Right lobe of liver (tissue), 4 donors: ENCODE measurements at regions not wholly inside any gene's neighbourhood (a gene's known extent, or its start where the extent isn't known, plus 50 kb on each side); places are given as distances from the start of the nearest gene placed in this dataset.

Source experiments
- POLR2A ChIP-seq: fragments of 450-650 bp; IDR thresholded peaks from one replicate; pipeline ENCODE4 v1.6.1; 2017; ENCODE audit warnings: antibody characterized with exemption, mild to moderate bottlenecking
- TF ChIP-seq, protein P1 (sequence below), 4 donors: fragments of 200-600 bp in 3 of 4; fragments of 450-650 bp in 1 of 4; IDR thresholded peaks; one replicate each; pipeline versions ENCODE4 v1.5.1 to v1.8.0; 2016 to 2022; ENCODE audit warnings: antibody characterized with exemption in 4 of 4, mild to moderate bottlenecking in 2 of 4
- donor health status: DM: no; HTN: no; CAD: no.
- donor health status: DM: no; HTN: no; CAD: no.
- donor health status: DM: no; HTN: yes; CAD: no.

DNA sequence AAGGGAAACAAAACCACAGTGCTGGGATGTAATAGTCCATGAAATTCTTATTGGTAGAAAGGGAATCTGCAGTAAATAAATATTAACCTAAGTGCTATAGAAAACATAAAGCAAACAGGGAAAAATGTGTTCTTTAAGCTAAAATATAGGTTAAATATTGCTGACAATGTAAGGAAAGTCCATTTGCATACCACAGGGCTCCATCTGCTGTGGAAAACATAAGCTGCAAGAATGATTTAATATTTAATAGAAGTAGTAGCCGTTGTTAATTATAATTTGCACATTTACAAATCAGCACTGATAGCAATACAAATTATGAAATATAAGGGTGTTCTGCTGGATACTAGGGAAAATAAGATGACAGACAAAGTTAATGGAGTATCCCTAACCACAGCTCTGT, 444.9 kb upstream of the PKN2 start:
- TF ChIP-seq, protein P1, sequence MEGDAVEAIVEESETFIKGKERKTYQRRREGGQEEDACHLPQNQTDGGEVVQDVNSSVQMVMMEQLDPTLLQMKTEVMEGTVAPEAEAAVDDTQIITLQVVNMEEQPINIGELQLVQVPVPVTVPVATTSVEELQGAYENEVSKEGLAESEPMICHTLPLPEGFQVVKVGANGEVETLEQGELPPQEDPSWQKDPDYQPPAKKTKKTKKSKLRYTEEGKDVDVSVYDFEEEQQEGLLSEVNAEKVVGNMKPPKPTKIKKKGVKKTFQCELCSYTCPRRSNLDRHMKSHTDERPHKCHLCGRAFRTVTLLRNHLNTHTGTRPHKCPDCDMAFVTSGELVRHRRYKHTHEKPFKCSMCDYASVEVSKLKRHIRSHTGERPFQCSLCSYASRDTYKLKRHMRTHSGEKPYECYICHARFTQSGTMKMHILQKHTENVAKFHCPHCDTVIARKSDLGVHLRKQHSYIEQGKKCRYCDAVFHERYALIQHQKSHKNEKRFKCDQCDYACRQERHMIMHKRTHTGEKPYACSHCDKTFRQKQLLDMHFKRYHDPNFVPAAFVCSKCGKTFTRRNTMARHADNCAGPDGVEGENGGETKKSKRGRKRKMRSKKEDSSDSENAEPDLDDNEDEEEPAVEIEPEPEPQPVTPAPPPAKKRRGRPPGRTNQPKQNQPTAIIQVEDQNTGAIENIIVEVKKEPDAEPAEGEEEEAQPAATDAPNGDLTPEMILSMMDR (IDR thresholded peaks at IDR 0.05), result no peak
- no peak for TF ChIP-seq POLR2A
